ENCODE measurements at regions not wholly inside any gene's neighbourhood (a gene's known extent, or its start where the extent isn't known, plus 50 kb on each side); places are given as distances from the start of the nearest gene placed in this dataset.

DNA sequence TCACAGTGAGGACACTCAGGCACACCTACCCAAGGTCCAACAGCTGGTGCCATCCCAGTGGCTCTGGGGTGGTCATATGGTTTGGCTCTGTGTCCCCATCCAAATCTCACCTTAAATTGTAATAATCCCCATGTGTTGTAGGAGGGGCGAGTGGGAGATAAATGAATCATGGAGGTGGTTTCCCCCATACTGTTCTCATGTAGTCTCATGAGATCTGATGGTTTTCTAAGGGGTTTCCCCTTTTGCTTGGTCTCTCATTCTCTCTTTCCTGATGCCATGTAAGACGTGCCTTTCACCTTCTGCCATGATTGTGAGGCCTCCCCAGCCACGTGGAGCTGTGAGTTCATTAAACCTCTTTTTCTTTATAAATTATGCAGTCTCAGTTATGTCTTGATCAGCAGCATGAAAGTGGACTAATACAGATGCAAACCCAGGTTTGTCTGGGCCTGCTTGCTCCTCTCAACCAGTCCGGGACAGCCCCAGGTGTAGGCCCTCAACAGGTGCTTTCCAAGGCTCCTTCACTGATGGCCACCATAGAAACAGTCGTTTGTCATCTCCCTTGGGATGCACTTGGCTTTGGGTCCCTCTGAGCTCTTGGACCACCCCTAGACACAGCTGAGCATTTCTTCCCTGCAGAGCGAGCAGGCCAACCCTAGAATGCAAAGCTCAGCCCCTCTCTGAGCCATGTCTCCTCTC lies 101.3 kb upstream of the CTBP2 start:
- ChIA-PET CTCF (interaction anchor here (0.5 kb wide), 1 partner anchor 59 kb away, joined by 5 read pairs; no protein-coding TSS in a partner anchor), POLR2A (ENCODE audit: unreplicated experiment) (no interaction called here)
- H3K79me2 ChIP-seq (ENCODE audit: low read depth) = no peaks in the 10 kb centered on the region

GRCh38 chr10:125260260-125260659 lies 99.9 kb upstream of the CTBP2 start:
- H3K4me2 ChIP-seq = no peak overlapping the region
- H3F3A ChIP-seq (ENCODE audit: insufficient read depth, low read depth) = peaks cover 29% of the 10 kb centered on the region
- peaks cover 37% of the 10 kb centered on the region for H3K4me1 ChIP-seq (replicated peaks; ENCODE audit: insufficient read depth)
- no peaks in the 10 kb centered on the region for H3K27me3 ChIP-seq (ENCODE audit: insufficient read depth, low read depth)
- intact Hi-C loops (cut with micrococcal nuclease; ENCODE audit: unreplicated experiment) = loop anchor here (5.0 kb wide), 1 partner anchor 432 kb away; no protein-coding TSS in a partner anchor
- BruUV-seq (replicated peaks) = no TSS peak
- no peak overlapping the region for H2AFZ ChIP-seq
- no peak for DNase-seq
- H3K79me2 ChIP-seq (ENCODE audit: low read depth) = no peaks in the 10 kb centered on the region
- H3K9me3 ChIP-seq (ENCODE audit: insufficient read depth, low read depth) = no peaks in the 10 kb centered on the region
- POLR2A ChIA-PET (ENCODE audit: unreplicated experiment) = no interaction called here
- no peak overlapping the region for H3K27ac ChIP-seq
- H4K20me1 ChIP-seq (ENCODE audit: insufficient read depth) = no peaks in the 10 kb centered on the region
- no peaks in the 10 kb centered on the region for H3K9me2 ChIP-seq (ENCODE audit: insufficient read depth)
- TF ChIP-seq CTCF (conservative IDR thresholded peaks at IDR 0.05) (no peak), EZH2 (IDR thresholded peaks at IDR 0.05; ENCODE audit: low read depth) (no peak)
- CTCF ChIA-PET = no interaction called here
- H3K4me3 ChIP-seq = no peak overlapping the region
- H3K36me3 ChIP-seq (ENCODE audit: low read depth) = no peaks in the 10 kb centered on the region

More for the DNA sequence above, 101.3 kb upstream of the CTBP2 start:
- BruUV-seq (replicated peaks) = no TSS peak
- no peak overlapping the region for H2AFZ ChIP-seq
- no peaks in the 10 kb centered on the region for H3K9me3 ChIP-seq (ENCODE audit: insufficient read depth, low read depth)
- no peak overlapping the region for H3K4me2 ChIP-seq
- peaks cover 33% of the 10 kb centered on the region for H3F3A ChIP-seq (ENCODE audit: insufficient read depth, low read depth)
- intact Hi-C loops (cut with micrococcal nuclease; ENCODE audit: unreplicated experiment) = loop anchor here (2.0 to 5.0 kb wide), 2 partner anchors 101 to 431 kb away; partner anchors contain the start of gene CTBP2
- no peak for TF ChIP-seq EZH2 (IDR thresholded peaks at IDR 0.05; ENCODE audit: low read depth)
- TF ChIP-seq CTCF (conservative IDR thresholded peaks at IDR 0.05) = no peak
- no peak overlapping the region for H3K4me3 ChIP-seq
- no peaks in the 10 kb centered on the region for H3K36me3 ChIP-seq (ENCODE audit: low read depth)
- H3K27me3 ChIP-seq (ENCODE audit: insufficient read depth, low read depth) = no peaks in the 10 kb centered on the region
- DNase-seq = no peak
- no peaks in the 10 kb centered on the region for H4K20me1 ChIP-seq (ENCODE audit: insufficient read depth)
- H3K27ac ChIP-seq = no peak overlapping the region; the same call in 1 of the 2 replicates
- no peaks in the 10 kb centered on the region for H3K9me2 ChIP-seq (ENCODE audit: insufficient read depth)
- peaks cover 42% of the 10 kb centered on the region for H3K4me1 ChIP-seq (replicated peaks; ENCODE audit: insufficient read depth)

DNA sequence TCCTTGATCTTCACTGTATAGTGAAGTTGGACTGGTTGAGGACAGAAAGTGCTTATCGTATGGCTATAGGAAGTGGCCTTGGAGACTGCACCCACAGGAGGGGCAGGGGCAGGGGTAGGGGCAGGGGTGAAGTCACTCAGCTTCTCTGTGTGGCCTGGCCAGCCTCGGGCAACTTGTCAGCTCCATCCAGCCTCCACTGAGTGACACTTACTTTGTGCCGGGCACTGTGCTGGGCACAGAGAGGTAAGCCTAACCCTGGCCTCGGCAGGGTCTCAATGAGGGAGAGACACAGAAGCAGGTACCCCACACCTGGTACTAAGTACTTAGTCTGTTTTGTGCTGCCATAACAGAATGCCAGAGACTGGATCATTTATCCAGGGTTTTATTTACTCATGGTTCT lies 99.3 kb upstream of the CTBP2 start:
- H3K4me2 ChIP-seq = no peak overlapping the region
- H3K27ac ChIP-seq = no peak overlapping the region
- no TSS peak for BruUV-seq (replicated peaks)
- no peaks in the 10 kb centered on the region for H3K27me3 ChIP-seq (ENCODE audit: insufficient read depth, low read depth)
- no peak overlapping the region for H3K4me3 ChIP-seq
- H3K4me1 ChIP-seq (replicated peaks; ENCODE audit: insufficient read depth) = peaks cover 31% of the 10 kb centered on the region
- H4K20me1 ChIP-seq (ENCODE audit: insufficient read depth) = no peaks in the 10 kb centered on the region
- no peak for DNase-seq
- TF ChIP-seq EZH2 (IDR thresholded peaks at IDR 0.05; ENCODE audit: low read depth) = no peak
- TF ChIP-seq CTCF (conservative IDR thresholded peaks at IDR 0.05) = no peak
- H3F3A ChIP-seq (ENCODE audit: insufficient read depth, low read depth) = peaks cover 23% of the 10 kb centered on the region
- no peaks in the 10 kb centered on the region for H3K36me3 ChIP-seq (ENCODE audit: low read depth)
- no peaks in the 10 kb centered on the region for H3K9me3 ChIP-seq (ENCODE audit: insufficient read depth, low read depth)
- intact Hi-C loops (cut with micrococcal nuclease; ENCODE audit: unreplicated experiment) = loop anchor here (5.0 kb wide), 1 partner anchor 433 kb away; no protein-coding TSS in a partner anchor
- H3K79me2 ChIP-seq (ENCODE audit: low read depth) = no peaks in the 10 kb centered on the region
- ChIA-PET POLR2A (ENCODE audit: unreplicated experiment) (no interaction called here), CTCF (no interaction called here)
- no peak overlapping the region for H2AFZ ChIP-seq
- no peaks in the 10 kb centered on the region for H3K9me2 ChIP-seq (ENCODE audit: insufficient read depth)
